ENCODE measurements at regions not wholly inside any gene's neighbourhood (a gene's known extent, or its start where the extent isn't known, plus 50 kb on each side); places are given as distances from the start of the nearest gene placed in this dataset.

- TF ChIP-seq POLR2A (IDR thresholded peaks at IDR 0.05) (no peak), CTCF (IDR thresholded peaks at IDR 0.05) (no peak)
Observed at GRCh38 chr13:40407567-40407966, 258.9 kb downstream of the FOXO1 start.
